ENCODE measurements at regions not wholly inside any gene's neighbourhood (a gene's known extent, or its start where the extent isn't known, plus 50 kb on each side); places are given as distances from the start of the nearest gene placed in this dataset.

GRCh38 chr10:28840971-28841370 is 163.7 kb downstream of the BAMBI start:
- Histone ChIP-seq H3K9ac (ENCODE audit: control insufficient read depth, insufficient read depth, low read length) (no peak overlapping the region), H3K79me2 (ENCODE audit: control insufficient read depth, insufficient read depth, low read length) (no peaks in the 10 kb centered on the region), H3K36me3 (ENCODE audit: control insufficient read depth in 2 of 2, insufficient read depth in 2 of 2, low read length in 1 of 2) (no peaks in the 10 kb centered on the region), H3K27me3 (replicated peaks in 1 of 2; ENCODE audit: control insufficient read depth in 2 of 2, insufficient read depth in 2 of 2, low read length in 1 of 2) (no peaks in the 10 kb centered on the region), H3K4me3 (no peak overlapping the region), H3K4me2 (ENCODE audit: control insufficient read depth, insufficient read depth) (no peak overlapping the region), H4K20me1 (ENCODE audit: control insufficient read depth, insufficient read depth) (no peaks in the 10 kb centered on the region), H2AFZ (ENCODE audit: control insufficient read depth, low read depth, low read length) (no peak overlapping the region), H3K27ac (ENCODE audit: control insufficient read depth, insufficient read depth) (no peak overlapping the region), H3K9me3 (replicated peaks; ENCODE audit: control insufficient read depth, insufficient read depth, low read length) (no peaks in the 10 kb centered on the region; the same call in 2 of the 3 replicates), H3K4me1 (ENCODE audit: control insufficient read depth, insufficient read depth, low read length) (no peaks in the 10 kb centered on the region)
- in situ Hi-C loops (cut with MboI) (no loop called here), intact Hi-C loops (cut with micrococcal nuclease; ENCODE audit: unreplicated experiment) (no loop called here)
- DNase-seq (ENCODE audit: low read depth, low spot score): no peak
- POLR2A ChIA-PET: no interaction called here
- ATAC-seq: no peak
- 29% methylated on average over 4 of the region's 4 CpGs for WGBS (ENCODE audit: insufficient coverage, insufficient replicate concordance, low lambda C conversion rate, missing lambda C conversion rate)
- FAIRE-seq: no peak
- TF ChIP-seq CHD4 (IDR thresholded peaks at IDR 0.05): no peak
- TF ChIP-seq JUNB (IDR thresholded peaks at IDR 0.05): no peak
- no peak for TF ChIP-seq MYB (IDR thresholded peaks at IDR 0.05; ENCODE audit: borderline replicate concordance, low read depth, low read length)
- CTCF ChIA-PET: interaction anchor here (1.6 kb wide), 1 partner anchor 11 kb away, joined by 3 read pairs; no protein-coding TSS in a partner anchor
- SMC1A ChIA-PET (ENCODE audit: uncharacterized antibody, unreplicated experiment): no interaction called here
- BruUV-seq (replicated peaks): no TSS peak
- RAD21 ChIA-PET (ENCODE audit: unreplicated experiment): no interaction called here

GRCh38 chr10:28841625-28842024 is 164.3 kb downstream of the BAMBI start:
- no peaks in the 10 kb centered on the region for H3K27me3 ChIP-seq (replicated peaks in 1 of 2; ENCODE audit: control insufficient read depth in 2 of 2, insufficient read depth in 2 of 2, low read length in 1 of 2)
- no TSS peak for BruUV-seq (replicated peaks)
- no peak overlapping the region for H3K9ac ChIP-seq (ENCODE audit: control insufficient read depth, insufficient read depth, low read length)
- no peak overlapping the region for H3K4me3 ChIP-seq
- H3K36me3 ChIP-seq (ENCODE audit: control insufficient read depth in 2 of 2, insufficient read depth in 2 of 2, low read length in 1 of 2): no peaks in the 10 kb centered on the region
- ChIA-PET SMC1A (ENCODE audit: uncharacterized antibody, unreplicated experiment) (no interaction called here), RAD21 (ENCODE audit: unreplicated experiment) (no interaction called here), CTCF (interaction anchor here (1.6 kb wide), 1 partner anchor 11 kb away, joined by 3 read pairs; no protein-coding TSS in a partner anchor), POLR2A (no interaction called here)
- H3K9me3 ChIP-seq (replicated peaks; ENCODE audit: control insufficient read depth, insufficient read depth, low read length): no peaks in the 10 kb centered on the region; the same call in 2 of the 3 replicates
- no peak overlapping the region for H3K4me2 ChIP-seq (ENCODE audit: control insufficient read depth, insufficient read depth)
- no peaks in the 10 kb centered on the region for H4K20me1 ChIP-seq (ENCODE audit: control insufficient read depth, insufficient read depth)
- intact Hi-C loops (cut with micrococcal nuclease; ENCODE audit: unreplicated experiment): no loop called here
- DNase-seq (ENCODE audit: low read depth, low spot score): no peak
- in situ Hi-C loops (cut with MboI): no loop called here
- H3K4me1 ChIP-seq (ENCODE audit: control insufficient read depth, insufficient read depth, low read length): no peaks in the 10 kb centered on the region
- no peak overlapping the region for H3K27ac ChIP-seq (ENCODE audit: control insufficient read depth, insufficient read depth)
- WGBS (ENCODE audit: insufficient coverage, insufficient replicate concordance, low lambda C conversion rate, missing lambda C conversion rate): 0% methylated on average over 2 of the region's 2 CpGs
- H2AFZ ChIP-seq (ENCODE audit: control insufficient read depth, low read depth, low read length): no peak overlapping the region
- FAIRE-seq: no peak
- ATAC-seq: no peak
- no peaks in the 10 kb centered on the region for H3K79me2 ChIP-seq (ENCODE audit: control insufficient read depth, insufficient read depth, low read length)
- TF ChIP-seq KDM1A (IDR thresholded peaks at IDR 0.05; ENCODE audit: borderline replicate concordance) (no peak), ZNF217 (IDR thresholded peaks at IDR 0.05) (no peak), CBX5 (IDR thresholded peaks at IDR 0.05; ENCODE audit: low read depth) (no peak), FOXK2 (IDR thresholded peaks at IDR 0.05) (no peak), RELB (IDR thresholded peaks at IDR 0.05; ENCODE audit: low read depth) (no peak), ATF3 (IDR thresholded peaks at IDR 0.05; ENCODE audit: borderline replicate concordance, extremely low read depth, low read depth, low read length) (no peak), NR2F1 (conservative IDR thresholded peaks at IDR 0.05) (no peak), BCL3 (IDR thresholded peaks at IDR 0.05; ENCODE audit: borderline replicate concordance, insufficient read depth, low read depth, low read length, poor library complexity, severe bottlenecking) (no peak), E2F4 (IDR thresholded peaks at IDR 0.05; ENCODE audit: low read depth, low read length) (no peak), CREB1 (IDR thresholded peaks at IDR 0.05; ENCODE audit: low read depth) (no peak), CBX3 (IDR thresholded peaks at IDR 0.05; ENCODE audit: borderline replicate concordance, low read depth) (no peak), MXI1 (IDR thresholded peaks at IDR 0.05; ENCODE audit: low read depth, low read length) (no peak)

Data from GM12878 (cell line).